ENCODE measurements at regions not wholly inside any gene's neighbourhood (a gene's known extent, or its start where the extent isn't known, plus 50 kb on each side); places are given as distances from the start of the nearest gene placed in this dataset.
"Not testable (repeated sequence)": the region's sequence is repeated elsewhere in the genome, so short reads cannot be mapped to it uniquely, and the experiment has no call there.

DNA sequence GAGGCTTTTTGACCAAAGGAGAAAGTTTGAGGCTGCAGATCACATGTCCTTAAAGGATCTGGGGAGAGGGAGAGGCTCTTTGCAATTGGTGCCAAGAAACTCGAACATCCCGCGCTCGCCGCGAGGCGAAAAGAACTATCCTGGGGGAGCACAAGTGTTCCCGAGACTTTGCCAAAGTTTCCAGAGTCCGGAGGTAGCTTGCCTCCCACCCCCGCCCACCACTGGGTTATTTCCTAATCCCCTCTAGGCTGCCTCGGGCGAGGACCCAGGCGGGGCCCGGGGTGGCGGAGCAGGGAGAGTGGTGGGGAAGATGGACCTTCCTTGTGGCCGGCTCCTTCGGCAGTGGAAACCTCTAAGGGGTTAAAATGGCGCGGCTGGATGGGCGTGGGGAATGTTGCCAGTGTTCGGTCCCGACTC is 114.5 kb downstream of the KCNRG start:
- no peak for DNase-seq

DNA sequence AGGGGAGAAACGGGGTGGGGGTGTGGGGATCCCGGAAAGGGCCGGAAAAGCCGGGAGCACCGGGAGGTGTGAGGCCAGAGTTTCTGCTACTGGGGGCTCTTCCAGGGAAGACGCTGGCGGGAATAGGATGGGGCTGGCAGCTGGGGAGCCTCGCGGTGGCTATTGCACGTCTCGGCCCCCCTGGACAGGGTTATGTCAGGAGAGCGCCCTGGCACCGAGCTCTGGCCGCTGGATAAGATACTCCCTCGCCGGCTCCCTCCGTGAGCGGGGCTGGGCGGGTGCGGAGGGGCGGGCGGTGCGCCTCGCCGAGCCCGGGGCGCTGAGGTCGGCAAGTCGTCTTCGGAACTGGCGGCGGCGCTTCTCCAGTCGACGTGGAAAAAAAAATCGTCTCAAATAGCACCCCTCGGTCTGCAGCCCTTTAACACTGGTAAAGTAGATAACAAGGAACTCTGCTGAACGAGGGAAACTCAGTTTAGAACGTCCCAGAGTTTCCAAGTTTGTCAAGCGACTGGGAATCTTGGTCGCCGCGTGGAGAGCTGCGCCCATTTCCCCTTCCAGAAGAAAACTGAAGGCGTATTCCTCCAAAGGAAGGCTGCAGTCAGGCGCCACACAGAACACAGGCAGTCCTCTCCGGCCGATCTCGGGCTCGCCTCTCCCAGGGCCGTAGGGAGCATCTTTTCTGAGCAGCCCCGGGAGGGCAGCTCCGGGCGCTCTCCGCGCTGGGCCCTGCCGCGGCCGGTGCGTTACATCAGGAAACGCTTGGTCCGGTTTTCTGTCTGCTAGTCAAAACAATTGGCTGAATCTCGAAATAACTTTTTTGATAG is 115.1 kb downstream of the KCNRG start:
- DNase-seq: no peak

DNA sequence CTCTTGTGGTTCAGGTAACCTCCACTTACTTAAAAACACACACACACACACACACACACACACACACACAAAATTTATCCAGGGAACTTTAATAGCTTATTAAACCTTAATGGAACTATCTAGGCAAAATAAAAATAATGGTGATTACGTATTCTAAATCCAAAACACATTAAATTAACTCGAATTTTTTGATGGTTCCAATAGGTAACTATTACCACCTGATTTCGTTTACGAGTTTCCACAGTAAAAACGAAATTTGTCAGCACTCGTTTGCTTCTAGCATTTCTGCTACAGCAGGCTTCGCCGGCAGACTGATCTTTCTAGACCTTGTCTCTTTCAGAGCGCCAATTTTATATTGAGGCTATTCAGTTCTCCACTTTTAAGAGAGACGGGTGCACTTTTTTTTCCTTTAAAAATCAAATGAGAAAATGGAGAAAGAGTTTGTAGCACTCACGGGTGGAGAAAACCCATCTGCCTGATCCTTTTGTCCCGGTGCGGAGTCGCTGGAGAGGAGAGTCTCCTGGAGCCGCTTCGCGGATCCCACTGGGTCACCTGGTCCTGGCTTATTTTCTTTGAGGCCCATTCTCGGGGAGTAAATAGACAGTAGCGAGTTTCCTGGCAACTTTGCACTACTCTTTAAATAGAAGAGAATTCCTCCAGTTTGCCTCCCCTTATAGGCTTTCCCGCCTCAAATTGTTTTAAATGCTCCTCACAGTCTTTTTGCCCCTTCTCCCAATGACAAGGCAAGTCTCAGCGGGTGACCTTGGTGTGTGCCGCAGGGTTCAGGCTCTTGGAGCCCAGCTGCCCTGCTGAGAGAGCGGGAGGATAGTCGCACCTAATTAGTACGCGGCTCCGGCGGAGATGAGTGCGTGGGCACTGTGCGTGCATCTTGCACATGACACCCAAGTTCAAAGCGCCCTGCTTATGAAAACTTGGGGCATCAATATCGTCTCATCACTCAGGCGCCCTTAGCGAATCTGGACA is 117.0 kb downstream of the KCNRG start:
- no peak for DNase-seq

DNA sequence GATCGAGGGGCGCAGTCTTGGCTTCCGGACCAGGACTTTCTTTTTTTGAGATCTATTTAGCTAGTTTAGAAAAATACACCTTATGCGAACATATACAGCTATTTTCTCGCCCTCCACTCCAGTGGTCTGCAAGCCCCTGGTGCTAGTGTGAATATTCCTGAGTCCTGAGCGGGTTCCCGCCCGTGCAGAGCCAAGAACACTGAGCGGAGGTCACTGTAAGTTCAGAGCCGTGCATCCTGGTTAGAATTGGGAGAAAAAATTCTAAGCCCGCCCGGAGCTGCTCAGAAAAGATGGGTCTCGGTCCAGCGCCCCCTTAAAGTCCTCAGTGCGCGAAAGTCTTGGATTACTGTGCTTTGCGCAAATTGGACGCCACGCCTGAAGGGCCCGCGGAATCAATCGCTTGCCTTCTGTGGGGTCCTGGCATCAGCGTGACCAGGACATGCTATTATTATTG is 117.7 kb downstream of the KCNRG start:
- DNase-seq: no peak

DNA sequence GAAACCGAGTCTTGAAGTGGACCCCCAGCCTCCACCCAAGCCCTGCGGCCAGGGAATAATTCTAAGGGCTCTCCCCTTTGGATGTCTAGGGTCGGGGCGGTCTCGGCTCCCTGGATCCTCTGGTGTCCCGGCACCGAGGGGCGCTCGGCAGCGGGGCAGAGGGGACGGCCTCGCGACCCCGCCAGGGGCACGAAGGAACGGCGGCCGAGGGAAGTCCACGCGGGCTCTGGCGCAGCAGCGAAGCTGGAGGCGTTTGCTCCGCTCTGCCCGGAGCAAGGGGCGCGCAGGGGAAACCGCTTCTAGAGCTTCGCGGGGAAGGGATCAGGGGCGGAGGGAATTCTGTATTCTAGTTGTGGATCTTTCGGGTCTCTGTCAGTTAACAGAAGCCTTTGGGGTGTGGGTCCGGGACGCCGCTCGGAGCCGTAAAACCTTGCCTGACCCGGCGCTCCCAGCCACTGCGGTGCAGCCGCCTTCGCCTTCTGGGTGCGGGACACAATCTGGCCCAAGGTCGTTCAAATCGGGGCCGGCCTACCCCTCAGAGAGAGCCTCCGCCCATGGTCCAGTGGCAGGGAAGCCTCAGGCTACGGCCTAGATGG is 118.2 kb downstream of the KCNRG start:
- DNase-seq: no peak

DNA sequence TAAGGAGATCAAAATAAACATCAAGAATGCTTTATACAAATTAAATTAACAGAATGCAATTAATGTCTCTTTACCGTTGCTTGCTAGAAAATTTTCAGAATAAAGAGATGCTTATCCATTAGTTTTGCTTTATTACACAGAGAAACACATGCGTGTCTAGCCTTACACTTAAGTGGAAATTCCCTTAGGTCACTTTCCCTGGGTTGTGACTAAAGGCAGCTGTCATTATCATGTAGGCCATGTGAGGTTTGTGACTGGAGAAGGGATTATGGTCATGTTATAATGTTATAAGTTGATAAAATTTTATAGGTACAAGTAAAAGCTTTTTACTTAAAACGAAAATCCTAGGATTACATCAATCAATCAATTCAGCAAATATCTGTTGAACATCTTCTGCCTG is 121.0 kb downstream of the KCNRG start:
- DNase-seq: no peak

DNA sequence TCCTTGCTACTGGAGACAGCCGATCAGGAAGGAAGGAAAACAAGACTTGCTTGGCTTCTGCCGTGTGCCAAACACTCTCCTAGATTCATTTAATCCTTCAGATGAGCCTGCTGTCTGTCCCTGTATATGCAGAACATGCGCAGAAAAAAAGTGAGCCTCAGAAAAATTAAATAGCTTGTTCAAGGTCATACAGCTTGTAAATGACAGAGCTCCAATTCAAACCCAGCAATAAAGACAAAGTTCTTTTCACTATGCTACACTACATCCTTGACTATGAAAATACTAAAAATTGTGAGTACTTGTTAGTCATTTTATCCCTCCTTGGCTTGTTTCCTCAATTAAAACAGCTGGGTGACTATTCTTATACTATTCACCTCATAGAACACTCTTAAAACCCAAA is 121.4 kb downstream of the KCNRG start:
- DNase-seq: no peak

DNA sequence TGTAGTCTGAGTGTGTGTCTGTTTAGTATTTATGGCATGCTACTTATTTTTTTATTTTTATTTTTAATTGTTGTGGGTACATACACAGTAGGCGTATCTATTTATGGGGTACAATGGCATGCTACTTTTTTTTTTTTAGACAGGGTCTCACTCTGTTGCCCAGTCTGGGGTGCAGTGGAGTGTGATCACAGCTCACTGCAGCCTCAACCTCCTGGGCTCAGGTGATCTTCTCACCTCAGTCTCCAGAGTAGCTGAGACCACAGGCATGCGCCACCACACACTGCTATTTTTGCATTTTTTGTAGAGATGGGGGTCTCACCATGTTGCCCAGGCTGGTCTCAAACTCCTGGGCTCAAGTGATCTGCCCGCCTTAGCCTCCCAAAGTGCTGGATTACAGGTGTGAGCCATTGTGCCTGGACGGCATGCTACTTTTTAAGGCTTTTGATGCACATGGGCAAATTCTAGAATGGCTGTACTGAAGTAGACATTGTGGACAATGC is 124.2 kb downstream of the KCNRG start:
- DNase-seq: not testable (repeated sequence)

DNA sequence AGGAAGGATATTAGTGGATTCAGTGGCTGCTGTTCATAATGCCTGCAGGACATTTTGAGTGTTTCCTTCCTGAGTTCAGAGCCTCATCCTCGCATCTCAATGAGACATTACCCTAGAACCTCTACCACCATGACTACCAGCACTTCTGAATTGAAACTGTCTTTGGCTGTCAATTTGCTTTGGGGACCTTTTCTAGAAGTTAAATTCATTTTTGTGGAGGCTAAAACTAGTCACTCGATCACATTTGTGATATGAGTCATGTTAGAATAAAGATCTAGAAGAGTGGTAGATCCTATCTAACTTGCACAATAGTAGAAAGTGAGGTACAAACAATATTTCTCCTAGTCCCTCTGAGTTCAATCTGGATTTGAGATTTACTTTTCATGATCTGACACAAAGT is 124.9 kb downstream of the KCNRG start:
- DNase-seq: no peak

DNA sequence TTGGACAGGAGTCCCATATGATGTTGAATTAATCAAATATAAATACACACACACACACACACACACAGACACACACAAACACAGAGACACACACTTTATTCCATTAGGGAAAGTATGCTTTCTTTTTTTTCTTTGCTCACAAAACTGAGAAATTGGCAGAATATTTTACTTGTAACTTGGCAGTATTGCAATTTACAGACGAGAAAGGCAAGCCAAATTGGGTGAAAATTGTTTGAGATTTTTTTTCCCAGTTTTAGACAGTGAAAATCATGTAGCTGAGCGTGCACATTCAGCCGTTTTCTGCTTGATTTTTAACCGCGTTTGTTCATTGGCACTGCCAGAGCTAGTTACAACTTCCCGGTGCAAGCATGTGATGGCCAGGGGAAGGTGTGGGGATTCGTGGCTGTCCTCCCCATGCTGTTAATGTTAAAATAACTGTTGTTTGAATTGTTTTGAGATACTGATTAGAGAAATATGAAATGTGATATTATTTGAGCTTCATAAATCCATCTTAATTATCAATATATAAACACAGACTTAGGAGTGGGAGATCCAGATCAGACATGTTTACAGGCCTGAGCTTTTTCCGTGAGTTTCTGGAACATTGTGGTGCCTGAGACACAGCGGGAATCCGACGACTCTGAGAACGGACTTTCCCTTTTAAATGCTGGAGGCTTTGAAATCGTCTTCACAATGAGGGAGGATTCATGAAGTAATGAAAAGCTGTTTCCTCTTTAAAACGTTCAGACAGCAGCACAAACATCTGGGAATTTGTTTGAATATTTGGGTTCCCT is 125.5 kb downstream of the KCNRG start:
- no peak for DNase-seq

DNA sequence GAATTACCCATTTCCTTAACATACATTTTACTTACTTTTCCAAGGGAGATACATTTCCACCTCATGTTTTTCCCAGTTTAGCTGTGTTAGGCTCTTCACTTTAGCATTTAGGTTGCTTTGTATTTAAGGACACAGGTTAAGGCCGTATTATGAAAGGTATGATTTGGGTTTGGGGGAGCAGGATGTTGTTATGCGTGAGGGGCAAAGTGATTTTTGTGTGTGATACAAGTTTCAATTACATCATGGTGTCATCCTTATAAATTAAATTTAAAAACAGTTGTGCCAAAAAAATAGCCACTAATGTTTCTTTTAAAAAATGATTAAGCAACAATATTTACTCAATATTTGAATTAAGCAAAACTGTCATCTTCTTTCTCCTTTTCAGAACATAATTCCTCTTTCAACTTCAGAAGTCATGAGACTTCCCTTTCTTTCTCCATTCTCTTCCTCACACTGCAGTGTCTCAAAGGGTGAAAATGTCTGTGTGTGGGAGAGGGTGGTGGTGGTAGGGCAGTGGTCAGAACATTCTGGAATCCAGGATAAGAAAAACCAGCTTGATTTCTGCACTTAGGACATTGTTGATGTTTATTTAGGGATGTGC is 126.2 kb downstream of the KCNRG start:
- no peak for DNase-seq

DNA sequence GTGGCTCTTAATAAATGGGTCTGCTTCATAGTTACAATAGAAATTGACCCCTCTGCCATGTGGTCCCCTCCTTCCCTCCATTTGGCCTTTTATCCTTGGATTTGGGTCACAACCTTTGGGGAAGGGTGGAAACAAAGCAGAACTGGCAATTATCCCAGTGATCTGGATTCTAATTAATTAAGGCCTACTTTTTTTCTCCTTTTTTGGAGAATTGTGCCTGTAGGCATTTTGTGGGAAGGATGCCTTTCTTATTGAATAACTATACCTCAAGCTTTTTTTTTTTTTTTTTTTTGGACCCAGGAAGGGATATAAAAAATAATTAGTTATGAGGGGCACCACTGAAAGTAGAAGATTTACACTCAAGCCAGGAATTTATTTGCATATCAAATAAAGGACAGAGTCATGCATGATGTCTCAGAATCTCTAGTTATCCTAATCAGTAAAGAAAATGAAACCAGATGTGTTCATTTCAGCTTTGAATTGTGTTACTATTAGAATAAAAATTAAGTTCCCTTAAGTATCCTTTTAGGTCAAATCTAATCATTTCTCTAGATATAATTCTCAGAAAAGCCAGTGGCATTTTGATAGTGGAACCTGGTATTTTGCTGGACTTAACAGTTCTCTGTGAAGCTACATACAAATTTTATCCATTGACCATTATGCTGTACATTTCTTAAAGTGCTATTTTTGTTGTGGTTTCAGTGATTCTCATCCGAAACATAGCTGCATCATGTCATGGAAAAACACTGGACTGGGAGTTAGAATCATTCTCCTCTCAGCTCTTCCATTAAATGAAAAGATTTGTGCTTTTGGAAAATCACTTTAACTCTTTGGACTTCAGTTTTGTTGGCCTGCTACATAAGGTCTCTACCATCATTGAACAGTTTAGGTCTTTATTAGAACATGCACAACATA is 129.3 kb downstream of the KCNRG start:
- no peak for DNase-seq

DNA sequence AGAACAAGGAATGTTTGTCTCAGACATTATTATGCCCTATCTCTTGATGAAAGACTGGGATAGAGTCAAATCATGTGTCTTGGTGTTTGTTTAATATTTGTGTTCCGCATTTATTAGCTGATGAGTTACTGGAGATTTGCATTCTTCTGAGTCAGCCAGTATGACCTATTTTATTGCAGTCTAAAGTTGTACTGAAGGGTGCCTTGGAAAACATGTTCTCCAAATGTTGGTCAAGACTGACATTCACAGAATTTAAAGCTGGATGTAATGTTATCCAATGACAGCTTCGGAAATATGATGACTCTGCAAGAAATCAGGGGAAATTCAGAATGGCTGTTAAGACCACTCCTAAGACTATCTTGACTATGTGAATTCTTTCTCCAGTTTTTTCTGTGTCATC is 134.0 kb downstream of the KCNRG start:
- no peak for DNase-seq

DNA sequence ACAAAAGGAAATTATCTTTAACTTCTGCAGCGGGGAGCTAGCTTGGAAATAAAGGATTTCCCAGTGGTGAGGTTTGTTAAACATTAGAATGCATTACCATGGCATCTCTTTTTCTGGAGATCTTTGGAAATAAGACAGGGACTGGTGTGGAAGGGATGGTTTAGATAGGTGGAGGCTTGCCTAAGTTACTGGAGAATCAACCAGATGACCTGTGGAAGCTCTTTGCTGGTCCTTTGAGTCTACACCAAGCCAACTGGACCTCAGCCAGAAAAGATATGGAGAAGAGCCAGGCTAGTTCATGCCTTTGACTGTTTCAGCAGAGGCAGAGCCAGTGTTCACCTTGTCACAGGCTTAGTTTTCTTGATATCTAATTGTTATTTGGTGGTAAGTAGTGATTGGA is 134.7 kb downstream of the KCNRG start:
- DNase-seq: no peak

DNA sequence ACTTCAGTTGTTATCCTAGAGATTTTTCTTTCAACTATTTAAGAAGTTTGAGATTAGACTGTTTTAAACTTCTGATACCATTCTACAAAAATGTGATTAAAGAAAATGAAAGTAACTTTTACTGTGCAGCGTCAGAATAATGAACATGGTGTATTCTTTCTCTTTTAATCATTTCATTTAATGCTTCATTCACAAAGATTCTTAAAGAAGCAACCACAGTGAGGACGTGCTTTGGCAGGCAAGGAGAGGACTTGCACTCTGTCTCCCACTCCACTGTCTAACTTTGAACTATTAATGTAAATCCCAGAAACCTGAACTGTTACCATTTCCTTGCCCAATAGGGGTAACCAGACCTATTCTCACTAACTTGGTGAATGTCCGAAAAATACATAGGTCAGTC is 137.0 kb downstream of the KCNRG start:
- no peak for DNase-seq

DNA sequence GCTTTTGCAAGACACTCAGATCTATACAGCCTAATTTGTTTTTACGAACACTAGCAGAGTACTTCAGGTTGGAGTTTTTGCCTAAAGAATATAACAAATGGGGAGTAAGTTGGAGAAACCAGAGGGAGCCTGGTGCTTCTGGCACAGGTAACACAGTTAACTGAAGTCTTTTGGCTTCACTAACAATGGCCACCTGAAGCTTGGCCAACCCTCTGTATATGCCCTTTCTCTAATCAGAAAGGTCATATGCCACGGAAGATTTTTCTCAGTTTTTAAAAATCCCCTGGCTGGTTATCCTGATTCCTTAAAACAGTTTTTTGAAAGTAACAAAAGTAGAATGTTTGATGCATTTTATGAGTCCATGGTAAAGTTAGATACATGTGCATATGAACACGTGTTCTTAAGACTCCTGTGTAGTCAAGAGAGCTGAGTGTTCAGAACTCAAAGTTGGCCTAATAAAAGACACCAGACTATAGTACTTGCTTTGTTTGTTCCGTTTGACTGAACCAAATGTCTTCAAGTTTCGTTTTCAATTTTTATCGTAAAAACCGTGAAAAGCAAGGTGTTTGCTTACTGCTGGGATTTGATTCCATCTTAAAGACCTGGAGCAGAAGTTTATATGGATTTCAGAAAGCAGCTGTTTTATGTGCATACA is 137.5 kb downstream of the KCNRG start:
- no peak for DNase-seq

DNA sequence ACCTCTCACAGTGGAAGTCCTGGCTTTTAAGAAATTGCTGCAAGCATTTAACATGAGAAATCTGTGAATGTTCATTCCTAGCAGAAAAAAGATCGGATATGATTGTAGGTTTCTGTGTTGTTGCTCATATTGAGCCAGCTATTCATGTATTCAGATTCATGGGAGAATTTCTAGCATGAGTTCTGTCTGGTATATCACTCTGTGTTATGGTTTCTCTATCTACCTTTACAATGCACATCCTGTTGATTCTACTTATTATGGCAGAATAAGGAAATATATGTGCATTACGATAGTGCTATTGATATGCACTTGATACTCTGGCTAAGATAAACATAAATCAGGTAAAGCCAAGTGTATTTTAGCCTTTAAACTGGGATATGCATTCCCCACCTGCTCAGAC is 138.2 kb downstream of the KCNRG start:
- no peak for DNase-seq

DNA sequence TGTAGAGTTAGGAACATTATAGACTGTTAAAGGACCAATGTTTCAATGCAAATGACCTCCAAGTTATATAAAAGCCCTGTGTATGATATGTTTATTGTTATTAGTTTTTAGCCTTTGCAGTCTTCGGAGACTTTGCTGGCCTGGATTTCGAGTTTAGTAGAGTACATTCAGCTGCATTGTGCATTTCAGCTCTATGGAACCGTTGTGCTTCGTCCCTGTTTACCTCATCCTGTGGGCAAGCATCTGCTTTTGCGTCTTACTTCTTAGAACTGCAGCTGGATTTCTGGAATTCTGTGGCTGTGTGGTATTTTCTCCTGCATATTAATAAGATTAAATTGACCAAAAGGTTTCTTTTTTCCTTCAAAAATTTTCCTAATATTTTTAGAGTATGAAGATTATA is 138.6 kb downstream of the KCNRG start:
- no peak for DNase-seq

DNA sequence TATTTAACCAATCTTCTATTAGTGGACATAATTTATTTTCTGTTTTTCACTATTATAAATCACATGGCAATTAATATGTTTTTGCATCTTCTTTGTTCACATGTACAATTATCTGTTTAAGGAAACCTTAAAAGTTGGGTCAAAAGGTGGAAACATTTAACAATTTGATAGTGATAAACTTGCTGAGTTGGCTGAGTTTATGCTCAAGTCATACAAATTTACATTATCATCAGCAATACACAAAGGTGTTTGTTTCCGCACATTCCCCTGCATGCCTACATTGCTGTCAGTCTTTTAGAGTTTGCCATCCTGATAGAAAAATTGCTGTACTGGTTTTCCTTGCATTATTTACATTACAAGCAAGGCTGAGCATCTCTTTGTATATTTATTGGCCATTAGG is 139.5 kb downstream of the KCNRG start:
- DNase-seq: no peak
